Activated CD8-positive, alpha-beta T cell treated with anti-CD3 and anti-CD28 coated beads for 36 hours (primary cell): ENCODE measurements at regions not wholly inside any gene's neighbourhood (a gene's known extent, or its start where the extent isn't known, plus 50 kb on each side); places are given as distances from the start of the nearest gene placed in this dataset.

ENCODE experiments used
- ATAC-seq: fragments of 200-7000 bp; cut with Tn5 transposase; one replicate; pipeline ENCODE4 v1.10.0; 2021; ENCODE audit warnings: mild to moderate bottlenecking, moderate library complexity
- CTCF ChIA-PET: fragments of 350-600 bp; sonication (Branson Sonifier 250); formaldehyde crosslinking; loops from one replicate; lab custom pipeline; 2021; ENCODE audit warnings: antibody characterized with exemption; lab: Charles Lee
- POLR2A ChIA-PET: fragments of 350-600 bp; sonication (Branson Sonifier 250); formaldehyde crosslinking; loops from one replicate; lab custom pipeline; 2021; ENCODE audit warnings: antibody characterized with exemption; lab: Charles Lee
- DNase-seq: peaks from one replicate; pipeline ENCODE4 v3.0.0-alpha.2; 2020
- H3K27ac Mint-ChIP-seq: one replicate; pipeline ENCODE4 v1.8.0; 2021; ENCODE audit warnings: mild to moderate bottlenecking, mixed read lengths
- H3K27me3 Mint-ChIP-seq: one replicate; pipeline ENCODE4 v1.8.0; 2021; ENCODE audit warnings: mixed read lengths
- H3K36me3 Mint-ChIP-seq: one replicate; pipeline ENCODE4 v1.8.0; 2021; ENCODE audit warnings: low read depth, mixed read lengths
- H3K4me1 Mint-ChIP-seq: one replicate; pipeline ENCODE4 v1.8.0; 2021; ENCODE audit warnings: low read depth, mixed read lengths
- H3K4me3 Mint-ChIP-seq: one replicate; pipeline ENCODE4 v1.8.0; 2021; ENCODE audit warnings: mild to moderate bottlenecking, moderate library complexity, mixed read lengths
- H3K9me3 Mint-ChIP-seq: one replicate; pipeline ENCODE4 v1.8.0; 2021; ENCODE audit warnings: mixed read lengths
- intact Hi-C: fragments of 100-400 bp; cut with micrococcal nuclease; formaldehyde crosslinking; loops from one replicate; pipeline ENCODE4 v1.10.0; 2022
- TF ChIP-seq, protein P1 (sequence below): fragments of 200-600 bp; IDR thresholded peaks from one replicate; pipeline ENCODE4 v1.8.0; 2022; ENCODE audit warnings: antibody characterized with exemption, mild to moderate bottlenecking

DNA sequence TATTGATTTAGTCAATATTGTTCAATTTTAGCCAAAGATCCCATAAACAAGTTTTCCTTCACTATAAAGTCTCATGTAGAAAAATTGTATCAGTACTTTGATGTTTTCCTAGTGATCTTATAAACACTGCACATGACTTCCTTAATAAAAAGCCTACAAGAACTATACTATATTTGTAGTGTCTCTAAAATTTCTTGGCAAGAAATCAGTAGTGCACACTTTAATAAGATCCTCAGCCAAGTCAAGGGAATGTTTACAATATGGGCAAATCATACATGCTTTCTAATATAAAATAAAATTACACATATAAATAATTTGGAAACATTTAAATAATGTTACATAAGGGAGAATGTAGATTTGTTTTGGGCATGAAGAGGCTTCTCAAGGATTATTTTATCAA, 203.0 kb upstream of the CCDC179 start:
- ATAC-seq, result no peak
- H3K27ac Mint-ChIP-seq, result no peak overlapping the region
- no peak for DNase-seq
- no peaks in the 10 kb centered on the region for H3K36me3 Mint-ChIP-seq
- TF ChIP-seq, protein P1, sequence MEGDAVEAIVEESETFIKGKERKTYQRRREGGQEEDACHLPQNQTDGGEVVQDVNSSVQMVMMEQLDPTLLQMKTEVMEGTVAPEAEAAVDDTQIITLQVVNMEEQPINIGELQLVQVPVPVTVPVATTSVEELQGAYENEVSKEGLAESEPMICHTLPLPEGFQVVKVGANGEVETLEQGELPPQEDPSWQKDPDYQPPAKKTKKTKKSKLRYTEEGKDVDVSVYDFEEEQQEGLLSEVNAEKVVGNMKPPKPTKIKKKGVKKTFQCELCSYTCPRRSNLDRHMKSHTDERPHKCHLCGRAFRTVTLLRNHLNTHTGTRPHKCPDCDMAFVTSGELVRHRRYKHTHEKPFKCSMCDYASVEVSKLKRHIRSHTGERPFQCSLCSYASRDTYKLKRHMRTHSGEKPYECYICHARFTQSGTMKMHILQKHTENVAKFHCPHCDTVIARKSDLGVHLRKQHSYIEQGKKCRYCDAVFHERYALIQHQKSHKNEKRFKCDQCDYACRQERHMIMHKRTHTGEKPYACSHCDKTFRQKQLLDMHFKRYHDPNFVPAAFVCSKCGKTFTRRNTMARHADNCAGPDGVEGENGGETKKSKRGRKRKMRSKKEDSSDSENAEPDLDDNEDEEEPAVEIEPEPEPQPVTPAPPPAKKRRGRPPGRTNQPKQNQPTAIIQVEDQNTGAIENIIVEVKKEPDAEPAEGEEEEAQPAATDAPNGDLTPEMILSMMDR, result no peak
- POLR2A ChIA-PET, result no interaction called here
- peaks cover 4% of the 10 kb centered on the region for H3K9me3 Mint-ChIP-seq
- H3K4me1 Mint-ChIP-seq, result no peaks in the 10 kb centered on the region
- intact Hi-C loops, result no loop called here
- no peaks in the 10 kb centered on the region for H3K27me3 Mint-ChIP-seq
- H3K4me3 Mint-ChIP-seq, result no peak overlapping the region
- CTCF ChIA-PET, result no interaction called here

DNA sequence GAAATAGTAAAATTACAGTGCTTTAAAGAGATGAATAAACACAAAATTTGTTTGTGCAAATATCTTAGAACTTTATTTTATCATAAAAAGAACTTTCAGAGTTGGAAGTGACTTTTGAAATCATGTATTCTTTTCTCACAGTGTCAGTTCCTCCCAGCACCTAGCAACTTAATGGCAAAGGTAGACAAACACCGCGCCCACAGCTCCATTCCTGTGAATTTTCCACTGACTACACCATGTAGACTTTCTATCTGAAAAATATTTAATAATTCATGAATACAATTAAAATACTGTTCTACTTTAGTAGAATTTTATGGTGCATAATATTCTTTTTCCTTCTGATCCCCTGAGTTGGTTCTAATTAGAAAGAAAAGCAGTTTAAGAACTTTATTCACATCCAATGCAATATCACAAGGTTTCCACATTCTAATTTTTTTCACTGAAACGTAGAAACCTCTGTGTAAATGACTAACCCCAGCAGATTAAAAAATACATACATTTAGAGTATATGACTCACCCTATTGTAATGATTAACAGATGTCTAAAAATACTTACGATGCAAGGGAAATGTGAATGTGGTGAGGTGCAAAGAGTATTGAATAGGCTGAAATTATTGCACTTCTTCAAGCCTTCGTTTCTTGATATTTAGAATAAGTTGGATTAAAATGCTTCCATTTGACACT, 218.2 kb upstream of the CCDC179 start:
- Mint-ChIP-seq H3K27ac (no peak overlapping the region), H3K27me3 (no peaks in the 10 kb centered on the region), H3K9me3 (no peaks in the 10 kb centered on the region), H3K36me3 (no peaks in the 10 kb centered on the region), H3K4me1 (no peaks in the 10 kb centered on the region), H3K4me3 (no peak overlapping the region)
- POLR2A ChIA-PET, result no interaction called here
- TF ChIP-seq, protein P1, result no peak
- intact Hi-C loops, result no loop called here
- ATAC-seq (no peak), DNase-seq (no peak)
- CTCF ChIA-PET, result no interaction called here

DNA sequence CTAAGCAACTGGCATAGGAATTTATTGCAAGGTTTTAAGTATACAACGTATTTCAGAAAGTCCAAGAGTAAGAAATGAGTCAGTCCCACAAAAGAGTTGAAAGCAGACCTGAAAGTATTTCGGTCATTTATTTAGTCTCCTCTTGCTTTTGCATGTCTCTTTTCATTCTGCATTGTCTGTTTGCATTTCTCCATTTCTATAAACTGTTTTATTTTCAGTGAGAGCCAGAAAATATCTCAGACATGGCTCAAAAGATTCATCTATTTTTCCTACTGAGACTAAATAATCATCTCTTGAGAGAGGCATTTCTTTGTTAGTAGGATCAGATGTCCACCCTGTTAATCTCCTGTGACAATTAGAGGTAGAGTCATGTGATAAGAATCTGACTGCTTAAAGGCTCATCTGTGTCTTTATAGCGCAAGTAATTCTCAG, 219.1 kb upstream of the CCDC179 start:
- Mint-ChIP-seq H3K27me3 (no peaks in the 10 kb centered on the region), H3K4me1 (no peaks in the 10 kb centered on the region), H3K9me3 (no peaks in the 10 kb centered on the region), H3K4me3 (no peak overlapping the region), H3K36me3 (no peaks in the 10 kb centered on the region), H3K27ac (no peak overlapping the region)
- ATAC-seq (no peak), DNase-seq (no peak)
- intact Hi-C loops, result no loop called here
- CTCF ChIA-PET, result no interaction called here
- TF ChIP-seq, protein P1, result no peak
- POLR2A ChIA-PET, result no interaction called here

DNA sequence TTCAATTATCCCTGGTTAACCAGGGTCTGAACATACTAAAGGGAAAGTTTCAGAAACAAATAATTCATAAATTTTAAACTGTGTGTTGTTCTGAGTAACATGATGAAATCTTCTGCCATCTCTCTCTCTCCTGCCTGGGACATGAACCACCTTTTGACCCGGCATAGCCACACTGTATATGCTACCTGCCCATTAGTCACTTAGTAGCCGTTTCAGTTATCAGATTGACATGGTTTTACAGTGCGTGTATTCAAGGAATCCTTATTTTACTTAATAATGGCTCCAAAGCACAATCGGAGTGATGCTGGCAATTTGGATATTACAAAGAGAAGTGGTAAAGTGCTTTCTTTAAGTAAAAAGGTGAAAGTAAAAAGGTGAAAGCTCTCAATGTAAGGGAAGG, 227.1 kb upstream of the CCDC179 start:
- intact Hi-C loops, result no loop called here
- TF ChIP-seq, protein P1, result no peak

DNA sequence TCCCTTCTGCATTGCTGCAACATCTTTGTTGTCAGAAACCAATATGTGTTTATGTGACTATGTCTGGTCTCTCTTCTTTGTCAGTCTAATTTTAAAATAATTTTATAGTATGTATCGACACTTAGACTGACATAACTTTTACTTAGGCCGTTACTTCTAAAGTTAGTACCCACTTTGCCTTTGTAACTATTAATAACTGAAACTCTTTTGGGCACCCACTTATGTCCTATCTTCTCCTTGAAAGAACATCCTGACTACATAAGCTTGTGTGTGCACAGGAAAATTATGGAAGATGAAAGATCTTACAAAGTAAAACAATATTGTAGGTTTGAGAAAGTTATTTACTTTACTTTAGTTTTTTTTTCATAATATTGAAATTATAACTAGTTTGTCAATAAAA, 230.4 kb upstream of the CCDC179 start:
- intact Hi-C loops, result no loop called here
- no peaks in the 10 kb centered on the region for H3K27me3 Mint-ChIP-seq
- CTCF ChIA-PET, result no interaction called here
- no peaks in the 10 kb centered on the region for H3K4me1 Mint-ChIP-seq
- TF ChIP-seq, protein P1, result no peak
- no peak overlapping the region for H3K27ac Mint-ChIP-seq
- H3K9me3 Mint-ChIP-seq, result no peaks in the 10 kb centered on the region
- H3K4me3 Mint-ChIP-seq, result no peak overlapping the region
- H3K36me3 Mint-ChIP-seq, result no peaks in the 10 kb centered on the region
- POLR2A ChIA-PET, result no interaction called here
- no peak for DNase-seq
- no peak for ATAC-seq

More for the DNA sequence above, 227.1 kb upstream of the CCDC179 start:
- no peaks in the 10 kb centered on the region for H3K4me1 Mint-ChIP-seq
- no peak overlapping the region for H3K4me3 Mint-ChIP-seq
- POLR2A ChIA-PET, result no interaction called here
- no peaks in the 10 kb centered on the region for H3K36me3 Mint-ChIP-seq
- H3K27ac Mint-ChIP-seq, result no peak overlapping the region
- DNase-seq (no peak), ATAC-seq (no peak)
- no peaks in the 10 kb centered on the region for H3K9me3 Mint-ChIP-seq
- CTCF ChIA-PET, result no interaction called here
- no peaks in the 10 kb centered on the region for H3K27me3 Mint-ChIP-seq
